HCT116 (cell line): ENCODE measurements at regions not wholly inside any gene's neighbourhood (a gene's known extent, or its start where the extent isn't known, plus 50 kb on each side); places are given as distances from the start of the nearest gene placed in this dataset.

Source experiments
- EGR1 ChIP-seq: IDR thresholded peaks from 2 replicates; pipeline ENCODE4 v1.6.1; 2012; ENCODE audit warnings: low read depth
- TF ChIP-seq, protein P1 (sequence below): IDR thresholded peaks from 2 replicates; pipeline ENCODE4 v1.6.1; 2012

DNA sequence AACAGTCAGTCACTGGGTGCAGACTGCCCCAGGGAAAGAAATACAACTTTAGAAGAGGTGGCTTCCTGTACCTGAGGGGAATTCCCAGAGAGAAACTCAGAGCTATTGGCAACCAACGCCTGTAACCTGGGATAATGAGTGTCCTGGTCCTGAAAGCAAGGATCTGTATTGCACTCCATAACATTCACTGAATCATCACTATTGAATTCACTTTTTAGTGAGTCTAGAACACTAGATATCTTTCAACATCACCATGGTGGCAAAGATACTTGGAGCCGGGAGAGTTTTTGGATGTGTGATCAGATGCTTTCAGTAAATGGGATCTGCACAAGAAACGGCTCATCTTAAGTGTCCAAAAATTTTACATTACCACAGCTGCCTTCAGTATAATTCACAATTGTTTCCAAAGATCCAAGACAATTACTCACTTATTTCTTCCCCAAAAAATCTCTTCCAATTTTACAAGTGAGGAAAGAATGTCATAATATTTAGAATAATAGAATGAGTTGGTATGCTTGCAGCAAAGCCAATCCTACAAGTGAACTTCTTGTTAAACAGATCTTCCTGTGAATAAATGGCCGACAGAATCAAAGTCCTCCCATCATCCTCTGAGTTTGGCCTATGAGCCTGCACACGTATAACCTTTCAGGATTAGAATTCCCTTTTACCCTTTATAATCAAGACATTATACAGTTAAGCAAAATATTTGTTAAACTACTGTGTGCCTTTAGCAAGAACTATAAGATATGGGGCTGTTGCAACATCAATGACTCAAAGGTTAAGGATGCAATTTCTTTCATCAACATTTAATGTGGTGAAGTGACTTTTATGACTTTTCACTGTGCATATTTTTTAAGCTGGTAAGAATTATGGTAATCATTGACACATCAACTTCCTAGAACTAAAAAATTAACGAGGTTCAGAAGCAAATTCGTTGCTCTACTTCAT lies 243.3 kb upstream of the COL8A1 start:
- TF ChIP-seq EGR1 = no peak
- TF ChIP-seq, protein P1, sequence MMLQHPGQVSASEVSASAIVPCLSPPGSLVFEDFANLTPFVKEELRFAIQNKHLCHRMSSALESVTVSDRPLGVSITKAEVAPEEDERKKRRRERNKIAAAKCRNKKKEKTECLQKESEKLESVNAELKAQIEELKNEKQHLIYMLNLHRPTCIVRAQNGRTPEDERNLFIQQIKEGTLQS = no peak
